Suppressor macrophage treated with lipopolysaccharide for 4 hours (primary cell): ENCODE measurements at regions not wholly inside any gene's neighbourhood (a gene's known extent, or its start where the extent isn't known, plus 50 kb on each side); places are given as distances from the start of the nearest gene placed in this dataset.
"Not testable (repeated sequence)": the region's sequence is repeated elsewhere in the genome, so short reads cannot be mapped to it uniquely, and the experiment has no call there.

Source experiments
- DNase-seq: peaks from one replicate; pipeline ENCODE4 v3.0.0-alpha.2; 2020

DNA sequence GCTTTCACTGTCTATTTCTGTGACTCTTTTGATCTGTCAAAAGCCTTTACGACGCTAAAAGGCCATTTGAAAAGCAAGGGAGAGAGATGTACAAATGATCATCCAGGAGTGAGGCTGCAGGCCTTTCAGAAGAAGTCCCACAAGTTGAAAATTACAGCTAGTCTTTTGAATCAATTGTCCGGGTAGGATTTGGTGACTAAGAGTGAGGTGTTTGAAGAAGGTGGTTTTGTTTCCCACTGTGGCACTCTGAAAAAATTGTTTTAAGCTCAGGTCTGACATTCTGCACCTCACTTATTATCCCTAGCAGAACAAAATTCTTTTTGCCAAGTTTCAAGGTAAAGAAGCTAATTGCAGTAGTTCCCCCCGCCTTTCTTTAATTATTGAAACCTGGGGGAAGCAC, 50.8 kb upstream of the TMEM108 start:
- no peak for DNase-seq

DNA sequence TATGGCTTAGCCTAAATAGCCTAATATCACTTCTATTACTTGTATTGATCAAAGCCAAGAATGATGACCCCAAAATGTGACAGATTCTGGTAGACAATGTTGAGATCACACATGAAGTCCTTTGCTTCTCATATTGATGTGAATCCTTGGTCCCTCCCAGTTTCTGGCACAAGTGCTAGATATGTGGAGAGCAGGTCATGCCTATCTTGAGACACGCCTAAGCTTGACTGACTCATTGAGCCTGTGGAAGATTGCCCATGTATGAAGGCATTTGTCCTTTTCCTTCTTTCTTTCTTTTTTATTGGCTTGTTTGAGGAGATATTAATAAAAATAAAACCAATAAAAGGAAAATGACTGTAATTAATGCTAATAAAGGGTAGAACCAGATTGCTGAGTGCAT, 54.0 kb upstream of the TMEM108 start:
- DNase-seq: no peak

DNA sequence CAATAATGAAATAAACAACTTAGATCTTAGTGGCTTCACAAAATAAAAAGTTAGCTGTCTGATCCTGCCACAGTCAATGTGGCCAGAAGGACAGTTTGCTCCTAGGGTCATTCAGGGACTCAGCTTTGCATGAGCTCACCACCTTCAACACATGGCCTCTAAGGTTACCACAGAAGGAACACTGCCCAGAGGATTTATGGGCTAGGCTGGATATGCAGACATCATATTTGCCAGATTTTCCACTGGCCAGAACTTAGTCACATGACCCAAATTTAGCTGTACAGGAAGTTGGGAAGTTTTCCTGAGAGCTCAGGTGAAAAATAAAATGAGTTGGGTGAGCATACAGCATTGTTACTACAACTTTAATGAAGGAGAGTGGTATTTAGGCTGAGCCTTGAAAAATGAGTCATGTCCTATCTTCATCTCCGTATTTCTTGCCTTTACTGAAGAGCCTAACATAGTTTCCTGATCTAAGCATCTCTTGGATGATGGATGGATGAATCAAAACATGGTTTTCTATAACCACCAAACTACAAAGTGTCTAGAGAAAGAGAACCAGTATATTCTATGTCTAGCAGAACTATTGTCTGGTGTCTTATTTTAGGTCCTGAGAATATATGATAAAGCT, 54.9 kb upstream of the TMEM108 start:
- DNase-seq: no peak

DNA sequence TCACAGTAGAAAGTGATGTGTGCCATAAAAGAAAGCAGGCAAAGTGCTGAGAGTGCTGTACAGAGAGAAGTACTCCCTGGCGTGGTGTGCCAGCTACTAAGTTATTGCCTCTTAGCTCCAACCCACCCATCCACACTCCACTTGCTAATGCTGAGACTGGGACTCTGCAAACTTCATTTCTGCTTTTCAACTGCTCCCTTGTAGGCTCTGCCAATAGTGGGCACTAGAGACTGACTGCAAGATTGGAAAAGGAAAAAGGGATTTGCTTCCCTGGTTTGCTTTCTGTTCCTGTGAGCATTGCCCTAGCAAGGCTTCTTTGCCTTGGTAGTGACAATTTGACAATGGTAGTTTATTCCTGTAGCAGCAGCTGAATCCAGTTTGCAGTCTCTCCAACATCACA, 56.5 kb upstream of the TMEM108 start:
- no peak for DNase-seq

DNA sequence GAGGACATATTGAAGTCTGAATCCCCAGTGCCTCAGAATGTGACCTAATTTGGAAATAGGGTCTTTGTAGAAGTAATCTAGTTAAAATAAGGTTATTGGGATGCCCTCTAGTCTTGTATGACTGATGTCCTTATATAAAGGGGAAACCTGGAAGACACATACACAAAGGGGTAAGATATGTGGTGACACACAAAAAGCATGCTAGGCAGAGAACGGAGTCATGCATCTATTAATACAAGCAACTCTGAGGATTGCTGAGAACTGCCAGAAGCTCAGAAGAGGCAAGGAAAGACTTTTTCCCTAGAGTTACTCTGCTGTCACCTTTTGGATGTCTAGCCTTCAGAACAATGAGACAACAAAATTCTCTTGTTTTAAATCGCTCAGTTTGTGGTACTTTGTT, 58.1 kb upstream of the TMEM108 start:
- DNase-seq: no peak

GRCh38 chr3:132979606-132980005, 58.6 kb upstream of the TMEM108 start:
- DNase-seq: no peak

DNA sequence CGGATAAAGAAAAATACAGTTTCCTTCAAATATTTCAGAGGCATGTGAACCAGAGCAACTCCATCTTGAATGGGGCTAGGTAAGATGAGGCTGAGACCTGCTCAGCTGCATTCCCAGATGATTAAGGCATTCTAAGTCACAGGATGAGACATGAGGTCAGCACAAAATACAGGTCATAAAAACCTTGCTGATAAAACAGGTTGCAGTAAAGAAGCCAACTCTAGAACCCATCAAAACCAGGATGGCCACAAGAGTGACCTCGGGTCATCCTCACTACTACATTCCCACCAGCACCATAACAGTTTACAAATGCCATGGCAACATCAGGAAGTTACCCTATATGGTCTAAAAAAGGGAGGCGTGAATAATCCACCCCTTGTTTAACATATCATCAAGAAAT, 59.2 kb upstream of the TMEM108 start:
- DNase-seq: not testable (repeated sequence)

DNA sequence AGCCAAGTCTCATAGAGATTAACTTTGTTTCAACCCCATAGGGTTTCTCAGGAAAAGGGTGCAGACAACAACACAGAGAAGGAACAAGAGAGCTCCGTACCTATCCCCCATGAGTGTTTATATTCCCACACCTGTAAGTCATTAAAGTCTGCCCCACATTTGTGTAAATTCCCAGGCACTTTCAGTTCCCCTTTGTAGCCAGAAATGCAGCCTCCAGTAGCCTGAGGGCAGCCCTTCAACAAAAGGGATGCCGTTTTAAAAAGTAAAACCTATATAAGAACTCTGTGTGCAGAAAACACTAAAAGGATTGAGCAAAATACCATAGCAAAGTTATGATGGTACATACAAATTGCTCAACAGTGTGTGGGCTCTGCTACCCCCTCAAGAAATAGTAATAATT, 59.7 kb upstream of the TMEM108 start:
- DNase-seq: no peak

- no peak for DNase-seq
Observed at GRCh38 chr3:132974097-132974496, 64.1 kb upstream of the TMEM108 start.

DNA sequence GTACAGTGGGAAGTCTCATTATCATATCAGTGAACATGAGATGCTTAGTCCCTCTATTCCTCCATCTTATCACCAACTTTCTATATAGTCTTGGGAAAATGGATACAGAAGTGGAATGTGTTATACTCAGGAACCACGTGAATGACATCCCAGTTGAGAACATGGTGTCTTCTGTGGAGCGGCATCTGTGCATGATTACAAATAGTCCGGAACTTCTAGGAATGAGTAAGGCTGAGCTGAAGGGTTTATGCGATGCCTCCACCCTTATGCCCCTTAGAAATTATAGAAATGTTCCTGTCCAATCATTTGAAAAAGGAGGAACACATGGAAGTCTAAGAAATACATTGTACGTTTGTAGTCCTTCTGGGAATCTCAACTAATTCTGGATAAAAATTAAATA, 64.8 kb upstream of the TMEM108 start:
- DNase-seq: no peak

DNA sequence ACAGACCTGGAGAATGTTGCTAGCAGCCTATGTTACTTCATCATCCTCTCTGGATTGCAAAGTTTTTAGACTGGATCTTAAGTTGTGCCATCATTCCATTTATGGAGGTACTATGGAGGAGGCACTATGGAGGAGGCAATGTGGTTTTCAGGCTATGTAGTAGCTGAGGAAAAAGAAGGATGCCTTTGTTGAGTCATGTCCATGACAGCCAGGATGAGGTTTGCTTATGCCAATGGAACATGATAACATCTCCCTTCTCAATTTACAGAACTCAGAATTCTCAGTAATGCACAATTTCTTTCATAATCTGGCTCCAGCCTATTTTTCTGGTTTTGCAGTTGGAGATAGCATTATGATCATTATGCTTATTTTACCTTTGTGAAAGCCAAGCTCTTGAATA, 65.9 kb upstream of the TMEM108 start:
- DNase-seq: no peak

- DNase-seq: no peak
Observed at GRCh38 chr3:132966374-132966773, 71.8 kb upstream of the TMEM108 start.

GRCh38 chr3:132964266-132964665, 73.9 kb upstream of the TMEM108 start:
- DNase-seq: no peak

DNA sequence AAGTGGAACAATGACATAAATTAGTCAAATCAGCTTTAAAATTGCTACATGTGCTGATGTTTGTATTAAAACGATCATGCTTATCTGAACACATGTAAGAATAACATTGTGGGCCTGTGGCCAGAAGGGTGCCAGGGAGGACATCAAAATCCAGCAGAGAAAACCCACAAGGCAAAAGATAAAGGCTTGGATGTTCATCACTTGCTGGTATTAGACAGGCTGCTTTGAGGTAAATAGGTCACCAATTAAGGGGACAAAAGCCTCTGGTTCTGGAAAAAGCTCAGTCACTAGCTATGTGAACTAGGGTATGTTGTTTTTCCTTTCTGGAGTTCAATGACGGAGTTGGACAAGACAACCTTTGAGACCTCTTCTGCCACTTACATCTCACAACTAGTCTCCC, 74.4 kb upstream of the TMEM108 start:
- no peak for DNase-seq

DNA sequence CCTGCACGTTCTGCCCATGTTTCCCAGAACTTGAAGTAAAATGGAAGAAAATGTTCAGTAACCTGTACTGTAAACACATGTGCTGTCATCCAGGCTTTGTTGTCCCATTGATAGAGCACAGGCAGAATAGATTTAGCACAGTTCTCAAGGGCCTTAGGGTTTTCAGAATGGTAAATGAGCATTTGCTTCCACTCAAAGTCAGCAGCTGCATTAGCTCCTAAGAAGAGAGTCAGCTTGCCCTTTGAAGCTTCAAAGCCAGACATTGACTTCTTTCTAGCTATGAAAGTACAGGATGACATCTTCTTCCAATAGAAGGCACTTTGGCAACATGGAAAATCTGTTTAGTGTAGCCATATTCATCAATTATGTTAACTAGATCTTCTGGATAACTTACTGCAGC, 76.2 kb upstream of the TMEM108 start:
- no peak for DNase-seq

GRCh38 chr3:132953683-132954082, 84.5 kb upstream of the TMEM108 start:
- DNase-seq: no peak

DNA sequence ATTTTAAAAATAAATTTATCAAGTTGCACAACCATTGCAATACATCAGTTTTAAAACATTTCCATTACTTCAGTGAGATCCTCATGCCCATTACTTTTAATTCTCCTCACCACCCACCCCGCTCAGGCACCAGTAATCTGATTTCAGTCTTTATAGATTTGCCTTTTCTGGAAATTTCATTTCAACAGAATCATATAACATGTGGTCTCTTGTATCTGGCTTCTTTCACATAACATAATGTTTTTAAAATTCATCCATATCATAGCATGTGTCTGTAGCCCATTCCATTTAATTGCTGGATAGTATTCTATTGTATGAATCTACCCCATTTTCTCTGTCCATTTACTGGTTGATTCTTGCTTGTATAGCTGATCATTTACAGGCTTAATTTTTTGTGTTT, 110.3 kb upstream of the TMEM108 start:
- DNase-seq: no peak

DNA sequence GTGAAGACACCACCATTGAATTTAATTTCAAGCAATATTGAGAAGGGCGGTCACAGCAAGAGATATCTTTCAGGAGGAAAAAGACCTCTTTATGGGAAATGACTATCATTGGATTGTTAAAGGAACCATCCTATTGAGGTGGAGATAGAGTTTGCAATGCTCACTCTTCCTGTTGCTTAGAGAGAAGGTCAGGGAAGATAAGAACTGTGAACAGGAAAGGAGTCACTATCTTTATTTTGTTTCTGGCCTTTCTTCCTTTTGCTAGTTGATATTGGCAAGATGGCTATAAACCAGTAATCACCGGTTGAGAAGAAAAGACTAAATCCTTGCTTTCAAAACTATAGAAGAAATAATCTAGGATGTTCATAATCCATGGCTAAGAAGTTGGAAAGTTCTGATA, 112.1 kb upstream of the TMEM108 start:
- no peak for DNase-seq

- DNase-seq: no peak
Observed at GRCh38 chr3:132925256-132925930, 112.8 kb upstream of the TMEM108 start.

DNA sequence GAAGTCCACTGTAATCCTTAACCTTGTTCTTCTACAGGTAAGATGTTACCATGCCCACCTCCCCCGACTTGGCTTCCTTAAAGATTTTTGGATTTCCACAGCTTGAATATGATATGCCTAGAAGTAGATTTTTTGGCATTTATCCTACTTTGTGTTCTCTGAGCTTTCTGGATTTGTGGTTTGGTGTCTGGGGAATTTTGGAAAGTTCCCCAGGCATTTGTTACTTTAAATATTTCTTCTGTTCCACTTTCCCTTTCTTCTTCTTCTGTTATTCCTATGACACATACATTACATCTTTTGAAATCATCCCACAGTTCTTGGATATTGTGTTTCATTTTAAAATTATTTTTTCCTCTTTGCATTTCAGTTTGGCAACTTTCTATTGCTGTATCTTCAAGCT, 122.1 kb upstream of the TMEM108 start:
- peak; percentile 17 for DNase-seq

- DNase-seq: no peak
Observed at GRCh38 chr3:132912416-132912753, 125.8 kb upstream of the TMEM108 start.

DNA sequence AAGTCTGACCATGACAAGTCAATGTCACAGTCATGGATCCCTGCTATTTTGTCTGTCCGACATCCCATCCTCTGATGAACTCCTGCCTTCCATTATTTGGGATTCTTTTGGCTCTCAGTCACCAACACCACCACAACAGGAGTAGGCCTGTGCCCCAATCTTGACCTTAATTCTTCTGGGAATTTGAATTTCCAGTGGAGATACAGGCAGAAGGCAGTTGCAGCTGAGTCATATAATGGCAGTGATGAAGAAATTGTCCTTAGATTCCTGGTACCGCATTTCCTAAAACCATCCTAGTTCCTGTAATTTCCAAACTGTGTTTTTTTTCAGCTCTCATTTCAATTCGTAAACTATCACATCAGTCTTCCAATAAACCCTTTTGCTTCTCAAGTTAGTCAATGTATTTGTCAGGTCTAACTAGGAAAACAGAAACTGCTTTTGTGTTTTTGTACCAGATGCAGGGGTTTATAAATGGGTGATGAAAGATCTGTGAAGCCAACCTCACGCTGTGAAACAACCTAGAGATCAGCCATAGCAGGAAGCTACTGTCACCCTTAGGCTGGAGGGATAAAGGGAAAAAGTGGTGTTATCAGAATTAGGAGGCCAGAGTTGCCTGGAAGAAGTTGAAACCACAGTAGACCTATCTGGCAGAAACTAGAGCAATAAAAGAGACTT, 126.3 kb upstream of the TMEM108 start:
- DNase-seq: no peak

GRCh38 chr3:132907293-132907692, 130.9 kb upstream of the TMEM108 start:
- no peak for DNase-seq

GRCh38 chr3:132900481-132900880, 137.7 kb upstream of the TMEM108 start:
- no peak for DNase-seq

GRCh38 chr3:132898141-132898540, 140.1 kb upstream of the TMEM108 start:
- DNase-seq: no peak
